ENCODE measurements at regions not wholly inside any gene's neighbourhood (a gene's known extent, or its start where the extent isn't known, plus 50 kb on each side); places are given as distances from the start of the nearest gene placed in this dataset.

DNA sequence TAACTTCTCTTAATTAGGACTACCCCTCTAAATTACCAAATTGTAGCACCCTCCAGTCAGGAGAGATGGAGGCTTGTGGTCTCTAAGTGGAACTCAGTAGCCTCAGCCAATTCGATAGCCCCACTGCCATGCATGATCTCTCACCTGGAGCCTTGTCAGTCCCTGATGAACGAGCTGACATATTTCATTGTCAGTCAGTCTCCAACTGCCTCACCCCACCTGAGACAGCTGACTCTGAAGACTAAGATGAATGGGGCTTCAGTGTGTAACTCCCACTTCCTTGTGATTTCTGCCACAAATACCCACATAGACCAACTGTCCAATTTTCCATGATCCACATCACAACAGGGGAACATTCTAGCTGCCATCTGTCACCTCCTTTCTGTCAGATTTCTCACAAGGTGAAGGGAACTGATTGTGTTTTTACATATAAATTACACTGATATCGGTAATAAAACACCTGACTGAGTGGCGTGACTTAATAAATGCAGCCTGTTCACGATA is 206.5 kb downstream of the FAM181B start:
- H4K8ac ChIP-seq (replicated peaks; ENCODE audit: insufficient read length, low read depth, low read length): no peak overlapping the region
- no peaks in the 10 kb centered on the region for H3K79me2 ChIP-seq (ENCODE audit: insufficient read depth, low read length)
- H2BK20ac ChIP-seq (ENCODE audit: low read depth, low read length, poor library complexity, severe bottlenecking): no peak overlapping the region
- H3K9ac ChIP-seq (ENCODE audit: extremely low read depth, insufficient read length, low read length): no peak overlapping the region
- WGBS (ENCODE audit: extremely low coverage, insufficient read length, low lambda C conversion rate): no CpG with 5 or more reads among the region's 5 CpGs
- H3K56ac ChIP-seq (ENCODE audit: insufficient read length, low read depth, low read length): no peak overlapping the region
- no peak overlapping the region for H4K91ac ChIP-seq (ENCODE audit: insufficient read length, low read depth, low read length)
- DNase-seq: no peak
- no peaks in the 10 kb centered on the region for H3K23me2 ChIP-seq (ENCODE audit: insufficient read length, low read depth, low read length, poor library complexity, severe bottlenecking)
- H2BK5ac ChIP-seq (ENCODE audit: insufficient read length, low read length): no peak overlapping the region
- TF ChIP-seq, protein P1, sequence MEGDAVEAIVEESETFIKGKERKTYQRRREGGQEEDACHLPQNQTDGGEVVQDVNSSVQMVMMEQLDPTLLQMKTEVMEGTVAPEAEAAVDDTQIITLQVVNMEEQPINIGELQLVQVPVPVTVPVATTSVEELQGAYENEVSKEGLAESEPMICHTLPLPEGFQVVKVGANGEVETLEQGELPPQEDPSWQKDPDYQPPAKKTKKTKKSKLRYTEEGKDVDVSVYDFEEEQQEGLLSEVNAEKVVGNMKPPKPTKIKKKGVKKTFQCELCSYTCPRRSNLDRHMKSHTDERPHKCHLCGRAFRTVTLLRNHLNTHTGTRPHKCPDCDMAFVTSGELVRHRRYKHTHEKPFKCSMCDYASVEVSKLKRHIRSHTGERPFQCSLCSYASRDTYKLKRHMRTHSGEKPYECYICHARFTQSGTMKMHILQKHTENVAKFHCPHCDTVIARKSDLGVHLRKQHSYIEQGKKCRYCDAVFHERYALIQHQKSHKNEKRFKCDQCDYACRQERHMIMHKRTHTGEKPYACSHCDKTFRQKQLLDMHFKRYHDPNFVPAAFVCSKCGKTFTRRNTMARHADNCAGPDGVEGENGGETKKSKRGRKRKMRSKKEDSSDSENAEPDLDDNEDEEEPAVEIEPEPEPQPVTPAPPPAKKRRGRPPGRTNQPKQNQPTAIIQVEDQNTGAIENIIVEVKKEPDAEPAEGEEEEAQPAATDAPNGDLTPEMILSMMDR (conservative IDR thresholded peaks at IDR 0.05): no peak
- H3K27me3 ChIP-seq (ENCODE audit: insufficient read depth, low read length): no peaks in the 10 kb centered on the region
- no peaks in the 10 kb centered on the region for H4K20me1 ChIP-seq (ENCODE audit: control insufficient read depth, insufficient read depth, insufficient read length)
- no peak overlapping the region for H3K23ac ChIP-seq (ENCODE audit: insufficient read length, low read depth, low read length)
- peaks cover 3% of the 10 kb centered on the region for H3K27me3 Mint-ChIP-seq (ENCODE audit: low read depth)
- H3K4ac ChIP-seq (ENCODE audit: low read depth, low read length): no peak overlapping the region
- no peak overlapping the region for H4K5ac ChIP-seq (ENCODE audit: insufficient read length, low read depth, low read length)
- H3K9me3 ChIP-seq (ENCODE audit: control insufficient read depth, low read depth, low read length): no peaks in the 10 kb centered on the region
- no peak overlapping the region for H2AK5ac ChIP-seq (ENCODE audit: insufficient read length, low read length)
- H2BK15ac ChIP-seq (ENCODE audit: low read depth, low read length): no peak overlapping the region
- no peak overlapping the region for H3K27ac ChIP-seq (ENCODE audit: insufficient read length, low read depth, low read length)
- H3K18ac ChIP-seq (ENCODE audit: insufficient read length, low read depth, low read length): no peak overlapping the region
- no peaks in the 10 kb centered on the region for H3K9me3 Mint-ChIP-seq
- no peak overlapping the region for H3K4me3 Mint-ChIP-seq
- no peak overlapping the region for H2BK120ac ChIP-seq (ENCODE audit: low read depth, low read length, poor library complexity, severe bottlenecking)
- H2BK12ac ChIP-seq (ENCODE audit: insufficient read length, low read depth, low read length): no peak overlapping the region
- H3K14ac ChIP-seq (ENCODE audit: insufficient read depth, low read length): no peak overlapping the region
- no peak overlapping the region for H3K27ac Mint-ChIP-seq
- H3K79me1 ChIP-seq (ENCODE audit: insufficient read depth, low read depth, low read length, poor library complexity, severe bottlenecking): no peaks in the 10 kb centered on the region
- H3K4me2 ChIP-seq (ENCODE audit: insufficient read depth, insufficient read length, low read length): no peak overlapping the region
- H2AFZ ChIP-seq (ENCODE audit: low read length): no peak overlapping the region
- H3T11ph ChIP-seq (ENCODE audit: low read length): no peak overlapping the region
- no peaks in the 10 kb centered on the region for H3K36me3 Mint-ChIP-seq (ENCODE audit: insufficient read depth in 1 of 3, low read depth in 3 of 3)
- H3K4me1 Mint-ChIP-seq: peaks cover 0 to 3% of the 10 kb centered on the region in 2 experiments; a peak in 1 of 4 replicates
- no peaks in the 10 kb centered on the region for H3K4me1 ChIP-seq (ENCODE audit: insufficient read depth, low read length)

Data from H9 (cell line).